ENCODE measurements at regions not wholly inside any gene's neighbourhood (a gene's known extent, or its start where the extent isn't known, plus 50 kb on each side); places are given as distances from the start of the nearest gene placed in this dataset.
"Not testable (repeated sequence)": the region's sequence is repeated elsewhere in the genome, so short reads cannot be mapped to it uniquely, and the experiment has no call there.

- DNase-seq (ENCODE audit: low read depth in 2 of 2): no peak
Observed at GRCh38 chr2:215658635-215659305, 222.9 kb upstream of the FN1 start.

- DNase-seq (ENCODE audit: low read depth in 2 of 2): no peak
Observed at GRCh38 chr2:215657844-215658243, 222.0 kb upstream of the FN1 start.

- no peak for DNase-seq (ENCODE audit: low read depth in 2 of 2)
Observed at GRCh38 chr2:215654148-215654819, 218.4 kb upstream of the FN1 start.

GRCh38 chr2:215653344-215654030 lies 217.6 kb upstream of the FN1 start:
- DNase-seq (ENCODE audit: low read depth in 2 of 2): no peak

- no peak for DNase-seq (ENCODE audit: low read depth in 2 of 2)
Observed at GRCh38 chr2:215652388-215652787, 216.5 kb upstream of the FN1 start.

GRCh38 chr2:215651412-215651811 lies 215.5 kb upstream of the FN1 start:
- DNase-seq (ENCODE audit: low read depth in 2 of 2): no peak

- no peak for DNase-seq (ENCODE audit: low read depth in 2 of 2)
Observed at GRCh38 chr2:215644233-215644897, 208.5 kb upstream of the FN1 start.

GRCh38 chr2:215638687-215639086 lies 202.8 kb upstream of the FN1 start:
- no peak for DNase-seq (ENCODE audit: low read depth in 2 of 2)

GRCh38 chr2:215637651-215638050 lies 201.8 kb upstream of the FN1 start:
- no peak for DNase-seq (ENCODE audit: low read depth in 2 of 2)

GRCh38 chr2:215636816-215637215 lies 200.9 kb upstream of the FN1 start:
- DNase-seq (ENCODE audit: low read depth in 2 of 2): no peak

GRCh38 chr2:215635788-215636139 lies 199.9 kb upstream of the FN1 start:
- DNase-seq (ENCODE audit: low read depth in 2 of 2): no peak

- no peak for DNase-seq (ENCODE audit: low read depth in 2 of 2)
Observed at GRCh38 chr2:215635071-215635787, 199.4 kb upstream of the FN1 start.

- DNase-seq (ENCODE audit: low read depth in 2 of 2): no peak
Observed at GRCh38 chr2:215633360-215633759, 197.5 kb upstream of the FN1 start.

- DNase-seq (ENCODE audit: low read depth in 2 of 2): no peak
Observed at GRCh38 chr2:215631696-215632095, 195.8 kb upstream of the FN1 start.

GRCh38 chr2:215630796-215631195 lies 194.9 kb upstream of the FN1 start:
- DNase-seq (ENCODE audit: low read depth in 2 of 2): not testable (repeated sequence)

GRCh38 chr2:215627771-215628170 lies 191.9 kb upstream of the FN1 start:
- DNase-seq (ENCODE audit: low read depth in 2 of 2): no peak

- DNase-seq (ENCODE audit: low read depth in 2 of 2): no peak
Observed at GRCh38 chr2:215626812-215627281, 191.0 kb upstream of the FN1 start.

- DNase-seq (ENCODE audit: low read depth in 2 of 2): no peak
Observed at GRCh38 chr2:215626063-215626462, 190.2 kb upstream of the FN1 start.

GRCh38 chr2:215625207-215625606 lies 189.3 kb upstream of the FN1 start:
- DNase-seq (ENCODE audit: low read depth in 2 of 2): no peak

- DNase-seq (ENCODE audit: low read depth in 2 of 2): no peak
Observed at GRCh38 chr2:215624423-215624829, 188.6 kb upstream of the FN1 start.

GRCh38 chr2:215622837-215623236 lies 187.0 kb upstream of the FN1 start:
- DNase-seq (ENCODE audit: low read depth in 2 of 2): no peak

GRCh38 chr2:215621381-215621780 lies 185.5 kb upstream of the FN1 start:
- DNase-seq (ENCODE audit: low read depth in 2 of 2): no peak

Measured in stimulated activated CD4-positive, alpha-beta T cell treated with anti-CD3 and anti-CD28 coated beads, Interleukin-12 subunit alpha, Interleukin-12 subunit beta, amount 100 ng/mL, for 24 hours (primary cell).